HepG2 (cell line): ENCODE measurements at regions not wholly inside any gene's neighbourhood (a gene's known extent, or its start where the extent isn't known, plus 50 kb on each side); places are given as distances from the start of the nearest gene placed in this dataset.

Experiments used
- ASH2L ChIP-seq: fragments of 300-600, 200-600 bp; sonication (generic); IDR thresholded peaks from 2 replicates; pipeline ENCODE4 v1.7.0; 2017; ENCODE audit warnings: low read depth, mild to moderate bottlenecking, moderate library complexity, mixed read lengths, low read length; ENCODE audit not compliant: insufficient read length
- EP300 ChIP-seq, 3 experiments: sonication (generic) in 1 of 3; formaldehyde crosslinking in 1 of 3; IDR thresholded peaks; 2 replicates each; pipeline versions ENCODE4 v1.5.1 to v1.6.1; 2011 to 2020; ENCODE audit warnings: low read depth in 2 of 3, low read length in 2 of 3, borderline replicate concordance in 1 of 3, improper control_type of control experiment in 1 of 3, mild to moderate bottlenecking in 1 of 3, missing genetic modification reagents in 1 of 3, moderate library complexity in 1 of 3
- FOXA3 ChIP-seq: IDR thresholded peaks from 2 replicates; pipeline ENCODE4 v1.6.1; 2016; ENCODE audit warnings: missing genetic modification reagents, missing compliant biosample characterization
- HNF1A ChIP-seq, 2 experiments: sonication (generic) in 1 of 2; formaldehyde crosslinking in 1 of 2; IDR thresholded peaks; 2 replicates each; pipeline versions ENCODE4 v1.4.0 to v1.6.1; 2016 to 2020; ENCODE audit warnings: borderline replicate concordance in 1 of 2, low read depth in 1 of 2, mild to moderate bottlenecking in 1 of 2, missing genetic modification reagents in 1 of 2
- ISL2 ChIP-seq: sonication (generic); formaldehyde crosslinking; IDR thresholded peaks from 2 replicates; pipeline ENCODE4 v1.5.0; 2020; ENCODE audit warnings: missing genetic modification reagents
- KLF12 ChIP-seq: sonication (generic); formaldehyde crosslinking; IDR thresholded peaks from 2 replicates; pipeline ENCODE4 v1.4.0; 2020; ENCODE audit warnings: missing genetic modification reagents, borderline replicate concordance
- MAZ ChIP-seq, 2 experiments: sonication (generic) in 1 of 2; formaldehyde crosslinking in 1 of 2; IDR thresholded peaks; 2 replicates each; pipeline versions ENCODE4 v1.5.0 to v1.6.1; 2012 to 2020; ENCODE audit warnings: low read depth in 2 of 2, mild to moderate bottlenecking in 2 of 2, borderline replicate concordance in 1 of 2, improper control_type of control experiment in 1 of 2, low read length in 1 of 2, missing genetic modification reagents in 1 of 2, moderate library complexity in 1 of 2
- NCOA2 ChIP-seq: sonication (generic); formaldehyde crosslinking; IDR thresholded peaks from 2 replicates; pipeline ENCODE4 v1.8.0; 2022; ENCODE audit warnings: inconsistent platforms
- NR2F6 ChIP-seq, 2 experiments: IDR thresholded peaks; 2 replicates each; pipeline ENCODE4 v1.6.1; 2016; ENCODE audit warnings: antibody characterized with exemption in 1 of 2, mild to moderate bottlenecking in 1 of 2
- POLR2G ChIP-seq: fragments of 200-400 bp; formaldehyde crosslinking; IDR thresholded peaks from 2 replicates; pipeline ENCODE4 v1.6.1; 2018; ENCODE audit warnings: mild to moderate bottlenecking, low read depth, low read length, moderate library complexity
- PRPF4 ChIP-seq: fragments of 200-400 bp; formaldehyde crosslinking; IDR thresholded peaks from 2 replicates; pipeline ENCODE4 v1.6.1; 2016; ENCODE audit warnings: low read length, low read depth; ENCODE audit not compliant: poor library complexity, severe bottlenecking
- SMAD1 ChIP-seq: sonication (generic); formaldehyde crosslinking; IDR thresholded peaks from 2 replicates; pipeline ENCODE4 v1.4.0; 2020; ENCODE audit warnings: missing genetic modification reagents, low read depth, mild to moderate bottlenecking, borderline replicate concordance
- TFE3 ChIP-seq: IDR thresholded peaks from 2 replicates; pipeline ENCODE4 v1.6.1; 2016
- TGIF2 ChIP-seq: IDR thresholded peaks from 2 replicates; pipeline ENCODE4 v1.6.1; 2016; ENCODE audit warnings: control low read depth, missing compliant biosample characterization
- ZBTB43 ChIP-seq: sonication (generic); formaldehyde crosslinking; conservative IDR thresholded peaks from 2 replicates; pipeline ENCODE4 v1.4.0; 2020; ENCODE audit warnings: missing genetic modification reagents
- ZNF264 ChIP-seq: sonication (generic); formaldehyde crosslinking; IDR thresholded peaks from 2 replicates; pipeline ENCODE4 v1.4.0; 2020; ENCODE audit warnings: missing genetic modification reagents
- ZNF350 ChIP-seq: sonication (generic); formaldehyde crosslinking; IDR thresholded peaks from 2 replicates; pipeline ENCODE4 v1.4.0; 2020; ENCODE audit warnings: mild to moderate bottlenecking, low read depth, missing genetic modification reagents, borderline replicate concordance
- ZNF430 ChIP-seq: sonication (generic); formaldehyde crosslinking; IDR thresholded peaks from 2 replicates; pipeline ENCODE4 v1.9.0; 2021; ENCODE audit warnings: mild to moderate bottlenecking, missing genetic modification reagents
- ZNF749 ChIP-seq: sonication (generic); formaldehyde crosslinking; IDR thresholded peaks from 2 replicates; pipeline ENCODE4 v1.8.0; 2022; ENCODE audit warnings: mild to moderate bottlenecking, missing genetic modification reagents, moderate library complexity, borderline replicate concordance
- ZNF878 ChIP-seq: sonication (generic); formaldehyde crosslinking; IDR thresholded peaks from 2 replicates; pipeline ENCODE4 v1.8.1; 2023; ENCODE audit warnings: mild to moderate bottlenecking, missing genetic modification reagents, moderate library complexity

DNA sequence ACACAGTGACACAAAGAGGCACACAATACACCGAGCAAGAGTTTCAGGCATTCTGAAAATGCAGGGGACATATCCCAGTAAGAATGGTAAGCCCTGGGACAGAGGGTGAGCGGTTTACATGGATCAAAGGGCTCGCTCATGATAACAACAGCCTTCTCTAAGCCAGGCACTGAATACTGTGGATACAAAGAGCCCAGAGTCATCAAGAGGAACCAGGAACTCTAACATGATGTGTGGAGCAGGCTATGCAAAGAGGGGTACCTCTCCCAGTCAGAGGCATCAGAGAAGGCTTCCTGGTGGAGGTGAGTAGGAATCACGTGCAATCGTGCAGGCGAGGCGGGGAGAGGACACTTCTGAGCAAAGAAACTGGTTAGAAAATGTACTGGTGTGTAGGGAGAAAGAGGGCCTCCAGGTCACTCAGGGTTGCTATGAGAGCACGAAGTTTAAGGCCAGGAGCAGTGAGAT, 76.9 kb upstream of the EEA1 start (continued):
- TF ChIP-seq NR2F6 (IDR thresholded peaks at IDR 0.05) (peak; percentile 43), NR2F6 (CRISPR knock-in tag; IDR thresholded peaks at IDR 0.05) (peak; percentile 10; the same call in 1 of the 2 replicates), TGIF2 (CRISPR knock-in tag) (peak; percentile 28), ZNF264 (CRISPR knock-in tag) (peak; percentile 7; the same call in 1 of the 2 replicates), PRPF4 (no peak), KLF12 (CRISPR knock-in tag) (no peak), MAZ (IDR thresholded peaks at IDR 0.05; ENCODE audit: borderline replicate concordance, low read depth, low read length) (peak; percentile 40; the same call in 1 of the 2 replicates), MAZ (CRISPR knock-in tag; IDR thresholded peaks at IDR 0.05; ENCODE audit: low read depth) (peak; percentile 28; the same call in 1 of the 2 replicates), POLR2G (peak; percentile 44; the same call in 1 of the 2 replicates), ZBTB43 (CRISPR knock-in tag) (0 out of 2 replicates have a peak, but pooled peaks have one; percentile 11), SMAD1 (CRISPR knock-in tag) (no peak), NCOA2 (CRISPR knock-in tag) (peak; percentile 74), HNF1A (IDR thresholded peaks at IDR 0.05; ENCODE audit: low read depth) (no peak), HNF1A (CRISPR knock-in tag; IDR thresholded peaks at IDR 0.05; ENCODE audit: borderline replicate concordance) (peak; percentile 61; the same call in 1 of the 2 replicates), ZNF749 (CRISPR knock-in tag) (0 out of 2 replicates have a peak, but pooled peaks have one; percentile 39), ZNF878 (CRISPR knock-in tag) (0 out of 2 replicates have a peak, but pooled peaks have one; percentile 20), EP300 (IDR thresholded peaks at IDR 0.05; ENCODE audit: low read depth in 2 of 2, low read length in 2 of 2) (peak in 1 of 2 experiments; percentile 57; a peak in 2 of 4 replicates), EP300 (CRISPR knock-in tag; IDR thresholded peaks at IDR 0.05; ENCODE audit: borderline replicate concordance) (peak; percentile 50; the same call in 1 of the 2 replicates), ZNF350 (CRISPR knock-in tag) (peak; percentile 27; the same call in 1 of the 2 replicates), TFE3 (CRISPR knock-in tag) (peak; percentile 69; the same call in 1 of the 2 replicates), FOXA3 (CRISPR knock-in tag) (peak; percentile 56; the same call in 1 of the 2 replicates), ASH2L (peak; percentile 52), ISL2 (CRISPR knock-in tag) (peak; percentile 41; the same call in 1 of the 2 replicates), ZNF430 (CRISPR knock-in tag) (peak; percentile 64; the same call in 1 of the 2 replicates)
